ENCODE measurements at regions not wholly inside any gene's neighbourhood (a gene's known extent, or its start where the extent isn't known, plus 50 kb on each side); places are given as distances from the start of the nearest gene placed in this dataset.

- TF ChIP-seq POLR2AphosphoS5 (IDR thresholded peaks at IDR 0.05; ENCODE audit: low read depth) (no peak), CTCF (IDR thresholded peaks at IDR 0.05; ENCODE audit: insufficient read depth, low read length) (no peak)
Observed at GRCh38 chr6:134707342-134708031, 242.4 kb downstream of the ALDH8A1 start.

Measured in HL-60 (cell line).